Neural progenitor cell (in vitro differentiated cells): ENCODE measurements at regions not wholly inside any gene's neighbourhood (a gene's known extent, or its start where the extent isn't known, plus 50 kb on each side); places are given as distances from the start of the nearest gene placed in this dataset.

Experiments
- EZH2 ChIP-seq: fragments of 200-600 bp; sonication (generic); IDR thresholded peaks from 2 replicates; pipeline ENCODE4 v1.6.1; 2017; ENCODE audit warnings: antibody characterized with exemption, mild to moderate bottlenecking, moderate library complexity
- EZH2phosphoT487 ChIP-seq: fragments of 200-600 bp; sonication (generic); IDR thresholded peaks from 2 replicates; pipeline ENCODE4 v1.6.1; 2017; ENCODE audit warnings: antibody characterized with exemption
- TF ChIP-seq, protein P1 (sequence below): fragments of 200-600 bp; sonication (generic); IDR thresholded peaks from 2 replicates; pipeline ENCODE4 v1.5.1; 2017; ENCODE audit warnings: antibody characterized with exemption, mild to moderate bottlenecking

DNA sequence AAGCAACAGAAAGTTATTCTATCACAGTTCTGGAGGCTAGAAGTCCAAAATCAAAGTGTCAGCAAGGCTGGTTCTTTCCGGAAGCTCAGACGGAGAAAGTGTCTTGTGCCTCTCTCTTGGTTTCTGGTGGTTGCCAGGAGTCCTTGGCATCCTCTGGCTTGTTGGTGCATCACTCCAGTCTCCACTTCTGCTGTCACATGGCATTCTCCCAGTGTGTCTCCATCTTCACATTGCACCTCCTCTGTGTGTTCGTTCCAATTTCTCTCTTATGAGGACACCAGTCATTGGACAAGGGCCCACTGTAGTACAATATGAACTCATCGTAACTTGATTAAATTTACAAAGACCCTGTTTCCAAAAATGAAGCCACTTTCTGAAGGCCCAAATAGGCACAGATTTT is 175.4 kb upstream of the ATP5MC3 start:
- TF ChIP-seq, protein P1, sequence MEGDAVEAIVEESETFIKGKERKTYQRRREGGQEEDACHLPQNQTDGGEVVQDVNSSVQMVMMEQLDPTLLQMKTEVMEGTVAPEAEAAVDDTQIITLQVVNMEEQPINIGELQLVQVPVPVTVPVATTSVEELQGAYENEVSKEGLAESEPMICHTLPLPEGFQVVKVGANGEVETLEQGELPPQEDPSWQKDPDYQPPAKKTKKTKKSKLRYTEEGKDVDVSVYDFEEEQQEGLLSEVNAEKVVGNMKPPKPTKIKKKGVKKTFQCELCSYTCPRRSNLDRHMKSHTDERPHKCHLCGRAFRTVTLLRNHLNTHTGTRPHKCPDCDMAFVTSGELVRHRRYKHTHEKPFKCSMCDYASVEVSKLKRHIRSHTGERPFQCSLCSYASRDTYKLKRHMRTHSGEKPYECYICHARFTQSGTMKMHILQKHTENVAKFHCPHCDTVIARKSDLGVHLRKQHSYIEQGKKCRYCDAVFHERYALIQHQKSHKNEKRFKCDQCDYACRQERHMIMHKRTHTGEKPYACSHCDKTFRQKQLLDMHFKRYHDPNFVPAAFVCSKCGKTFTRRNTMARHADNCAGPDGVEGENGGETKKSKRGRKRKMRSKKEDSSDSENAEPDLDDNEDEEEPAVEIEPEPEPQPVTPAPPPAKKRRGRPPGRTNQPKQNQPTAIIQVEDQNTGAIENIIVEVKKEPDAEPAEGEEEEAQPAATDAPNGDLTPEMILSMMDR: no peak
- TF ChIP-seq EZH2 (no peak), EZH2phosphoT487 (no peak)
